ENCODE measurements at regions not wholly inside any gene's neighbourhood (a gene's known extent, or its start where the extent isn't known, plus 50 kb on each side); places are given as distances from the start of the nearest gene placed in this dataset.
A peak's percentile ranks its signal among the peaks of the same experiment; 100 is the strongest.

DNA sequence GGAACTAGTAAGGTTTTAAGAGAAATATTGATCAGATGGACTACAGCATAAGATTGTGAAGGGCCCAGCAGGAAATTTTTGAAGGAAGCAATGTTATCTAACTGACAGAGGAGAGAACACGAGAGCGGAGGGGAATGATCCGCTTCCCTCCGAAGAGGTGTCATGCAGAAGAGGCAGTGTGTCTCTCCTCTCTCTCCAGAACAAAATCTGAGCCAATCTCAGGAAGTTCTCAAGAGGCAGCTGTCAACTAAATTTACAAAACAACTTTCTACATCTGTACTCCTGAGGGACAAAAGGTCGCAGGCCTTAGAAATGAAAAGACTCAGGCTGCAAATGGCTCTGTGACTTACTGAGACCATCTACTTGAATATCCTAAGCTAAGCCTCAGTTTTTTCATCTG is 224.6 kb upstream of the CDH5 start:
- intact Hi-C loops (cut with DNase I) = no loop called here
- no peak overlapping the region for H3K4me3 ChIP-seq
- no peaks in the 10 kb centered on the region for H3K9me3 ChIP-seq
- no peak for DNase-seq
- no peaks in the 10 kb centered on the region for H3K36me3 ChIP-seq
- TF ChIP-seq EP300 (IDR thresholded peaks at IDR 0.05) (no peak), POLR2AphosphoS5 (IDR thresholded peaks at IDR 0.05) (no peak), CTCF (IDR thresholded peaks at IDR 0.05) (no peak), POLR2A (IDR thresholded peaks at IDR 0.05) (no peak)
- 90% methylated on average over 5 of the region's 5 CpGs for WGBS, 2 donors
- no peaks in the 10 kb centered on the region for H3K4me1 ChIP-seq
- no peaks in the 10 kb centered on the region for H3K27me3 ChIP-seq
- no peak overlapping the region for H3K27ac ChIP-seq

DNA sequence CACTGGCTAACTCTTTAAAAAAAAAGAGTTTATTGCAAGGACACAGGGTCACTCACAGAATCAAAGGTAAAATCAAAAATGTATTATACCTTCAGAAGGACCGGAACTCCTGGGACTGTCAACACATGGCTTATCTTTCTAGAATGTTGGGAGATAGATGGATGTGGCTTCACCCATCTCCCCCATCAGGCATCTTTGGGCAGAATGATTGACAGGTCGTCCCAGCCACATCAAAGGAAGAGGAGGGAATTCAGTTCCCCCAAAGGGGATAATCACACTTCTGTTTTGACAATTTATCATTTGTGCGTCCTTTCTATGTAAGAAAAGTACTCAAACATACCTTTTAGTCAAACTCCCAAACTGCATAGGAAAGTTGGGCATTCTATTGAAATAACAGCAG is 228.6 kb upstream of the CDH5 start:
- intact Hi-C loops (cut with DNase I) = no loop called here
- no peaks in the 10 kb centered on the region for H3K9me3 ChIP-seq
- H3K27me3 ChIP-seq = no peaks in the 10 kb centered on the region
- H3K36me3 ChIP-seq = no peaks in the 10 kb centered on the region
- TF ChIP-seq EP300 (IDR thresholded peaks at IDR 0.05) (no peak), CTCF (IDR thresholded peaks at IDR 0.05) (no peak), POLR2AphosphoS5 (IDR thresholded peaks at IDR 0.05) (no peak), POLR2A (IDR thresholded peaks at IDR 0.05) (no peak)
- H3K4me3 ChIP-seq = no peak overlapping the region
- WGBS, 2 donors = 61 to 64% methylated on average over 3 of the region's 3 CpGs
- no peak overlapping the region for H3K27ac ChIP-seq
- peaks cover 0 to 10% (median 9%) of the 10 kb centered on the region in 4 donors for H3K4me1 ChIP-seq
- DNase-seq = no peak

GRCh38 chr16:66136841-66137240 is 229.7 kb upstream of the CDH5 start:
- Histone ChIP-seq H3K4me3 (no peak overlapping the region), H3K27me3 (no peaks in the 10 kb centered on the region), H3K27ac (no peak overlapping the region), H3K4me1 (peaks cover 0 to 10% (median 9%) of the 10 kb centered on the region in 4 donors), H3K36me3 (no peaks in the 10 kb centered on the region), H3K9me3 (no peaks in the 10 kb centered on the region)
- TF ChIP-seq EP300 (IDR thresholded peaks at IDR 0.05) (no peak), POLR2AphosphoS5 (IDR thresholded peaks at IDR 0.05) (no peak), CTCF (IDR thresholded peaks at IDR 0.05) (no peak), POLR2A (IDR thresholded peaks at IDR 0.05) (no peak)
- no peak for DNase-seq
- WGBS, 2 donors = 67 to 83% methylated on average over 4 of the region's 4 CpGs
- intact Hi-C loops (cut with DNase I) = no loop called here

DNA sequence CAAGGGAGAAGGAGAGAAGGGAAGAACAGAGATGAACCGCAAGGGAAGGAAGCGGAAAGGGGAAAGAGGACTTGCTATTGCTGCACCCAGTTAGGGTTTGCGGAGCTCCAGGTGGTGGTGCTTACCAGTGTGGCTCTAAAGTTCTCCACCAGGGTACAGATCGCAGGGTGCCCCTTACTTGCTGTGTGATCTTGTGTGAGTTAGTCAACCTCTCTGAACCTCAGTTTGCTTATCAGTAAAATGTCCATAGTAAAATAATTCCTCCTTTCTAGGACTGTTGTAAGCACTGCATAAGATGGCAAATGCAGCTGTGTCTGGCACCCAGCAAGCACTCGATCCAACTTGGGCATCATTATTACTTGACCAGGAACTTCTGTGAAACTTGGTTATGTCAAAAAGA is 230.7 kb upstream of the CDH5 start:
- H3K4me3 ChIP-seq = no peak overlapping the region
- DNase-seq = no peak
- H3K9me3 ChIP-seq = no peaks in the 10 kb centered on the region
- H3K4me1 ChIP-seq = peaks cover 0 to 10% (median 9%) of the 10 kb centered on the region in 4 donors
- peak overlapping the region in 1 of 4 donors; percentile 21 for H3K27ac ChIP-seq
- H3K36me3 ChIP-seq = no peaks in the 10 kb centered on the region
- 91 to 93% methylated on average over 5 of the region's 5 CpGs for WGBS, 2 donors
- no peak for TF ChIP-seq EP300 (IDR thresholded peaks at IDR 0.05)
- no peak for TF ChIP-seq CTCF (IDR thresholded peaks at IDR 0.05)
- no peak for TF ChIP-seq POLR2AphosphoS5 (IDR thresholded peaks at IDR 0.05)
- no peak for TF ChIP-seq POLR2A (IDR thresholded peaks at IDR 0.05)
- H3K27me3 ChIP-seq = no peaks in the 10 kb centered on the region
- intact Hi-C loops (cut with DNase I) = no loop called here

DNA sequence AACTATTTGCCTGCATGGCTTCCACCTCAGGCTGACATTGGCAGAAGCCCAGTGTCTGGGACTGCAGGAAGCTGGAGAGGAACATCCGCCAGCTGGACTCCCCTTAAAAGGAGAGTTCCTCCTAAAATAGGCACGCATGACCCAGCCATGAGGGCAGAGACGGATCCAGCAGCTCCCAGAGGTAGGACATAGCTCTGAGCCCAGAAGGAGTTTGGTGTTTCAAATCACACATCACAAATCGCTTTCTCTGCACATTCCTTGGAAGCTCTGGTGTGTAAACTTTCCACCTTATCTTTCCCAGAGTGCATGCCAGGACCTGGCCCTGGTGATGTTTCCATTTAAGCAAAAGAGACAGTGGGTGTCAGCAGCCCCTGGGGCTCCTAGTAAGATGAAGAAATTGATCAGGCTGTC is 231.1 kb upstream of the CDH5 start:
- H3K27ac ChIP-seq = peak overlapping the region in 1 of 4 donors; percentile 21
- peaks cover 0 to 10% (median 9%) of the 10 kb centered on the region in 4 donors for H3K4me1 ChIP-seq
- no peaks in the 10 kb centered on the region for H3K27me3 ChIP-seq
- no peak overlapping the region for H3K4me3 ChIP-seq
- no peaks in the 10 kb centered on the region for H3K9me3 ChIP-seq
- intact Hi-C loops (cut with DNase I) = no loop called here
- WGBS, 2 donors = 60 to 67% methylated on average over 4 of the region's 4 CpGs
- no peak for TF ChIP-seq EP300 (IDR thresholded peaks at IDR 0.05)
- no peak for TF ChIP-seq POLR2AphosphoS5 (IDR thresholded peaks at IDR 0.05)
- no peak for TF ChIP-seq POLR2A (IDR thresholded peaks at IDR 0.05)
- TF ChIP-seq CTCF (IDR thresholded peaks at IDR 0.05) = no peak
- H3K36me3 ChIP-seq = no peaks in the 10 kb centered on the region
- peak; percentile 72 for DNase-seq
